GM12872 (cell line): ENCODE measurements at regions not wholly inside any gene's neighbourhood (a gene's known extent, or its start where the extent isn't known, plus 50 kb on each side); places are given as distances from the start of the nearest gene placed in this dataset.

Experiments
- CTCF ChIP-seq: IDR thresholded peaks from 3 replicates; pipeline ENCODE4 v1.5.1; 2011; ENCODE audit warnings: low read depth, mild to moderate bottlenecking, low read length, moderate library complexity; ENCODE audit not compliant: insufficient read depth

GRCh38 chr6:154908723-154909122 lies 86.4 kb upstream of the TIAM2 start:
- no peak for TF ChIP-seq CTCF

- no peak for TF ChIP-seq CTCF
These were observed 85.8 kb upstream of the TIAM2 start for GRCh38 chr6:154909311-154909710.

- TF ChIP-seq CTCF, result no peak
These were observed 85.3 kb upstream of the TIAM2 start for GRCh38 chr6:154909821-154910220.

- TF ChIP-seq CTCF, result no peak
These were observed 80.8 kb upstream of the TIAM2 start for GRCh38 chr6:154914288-154914687.

GRCh38 chr6:154916857-154917256 lies 78.3 kb upstream of the TIAM2 start:
- no peak for TF ChIP-seq CTCF

GRCh38 chr6:154917941-154918340 lies 77.2 kb upstream of the TIAM2 start:
- no peak for TF ChIP-seq CTCF

GRCh38 chr6:154919806-154920205 lies 75.3 kb upstream of the TIAM2 start:
- TF ChIP-seq CTCF, result no peak
